Coronary artery (tissue), 2 donors: ENCODE measurements at regions not wholly inside any gene's neighbourhood (a gene's known extent, or its start where the extent isn't known, plus 50 kb on each side); places are given as distances from the start of the nearest gene placed in this dataset.

Experiments
- DNase-seq: peaks from one replicate; pipeline ENCODE4 v3.0.0-alpha.2; 2017; ENCODE audit warnings: low spot score
- H3K27ac ChIP-seq, 2 donors: fragments of 200-600 bp; sonication (generic); one replicate each; pipeline ENCODE4 v1.5.1; 2016 to 2019
- H3K4me3 ChIP-seq: fragments of 200-600 bp; sonication (generic); 2 replicates; pipeline ENCODE4 v1.5.1; 2016; ENCODE audit warnings: mild to moderate bottlenecking, moderate library complexity
- TF ChIP-seq, protein P1 (sequence below): fragments of 200-600 bp; sonication (generic); IDR thresholded peaks from one replicate; pipeline ENCODE4 v1.5.1; 2019; ENCODE audit warnings: antibody characterized with exemption

DNA sequence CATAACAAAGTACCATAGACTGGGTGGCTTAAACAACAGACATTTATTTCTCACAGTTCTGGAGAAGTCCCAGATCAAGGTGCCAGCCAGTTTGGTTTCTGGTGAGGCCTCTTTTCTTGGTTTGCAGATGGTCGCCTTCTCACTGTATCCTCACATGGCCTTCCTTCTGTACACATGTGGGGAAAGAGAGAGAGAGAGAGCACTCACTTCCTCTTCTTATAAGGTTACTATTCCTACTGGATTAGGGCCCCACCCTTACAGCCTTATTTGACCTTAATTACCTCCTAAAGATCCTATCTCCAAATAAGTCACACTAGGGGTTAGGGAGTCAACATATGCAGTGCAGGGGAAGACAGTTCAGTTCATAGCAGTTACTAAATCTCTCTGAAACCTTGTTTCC is 205.6 kb upstream of the GDNF start:
- DNase-seq: no peak
- TF ChIP-seq, protein P1, sequence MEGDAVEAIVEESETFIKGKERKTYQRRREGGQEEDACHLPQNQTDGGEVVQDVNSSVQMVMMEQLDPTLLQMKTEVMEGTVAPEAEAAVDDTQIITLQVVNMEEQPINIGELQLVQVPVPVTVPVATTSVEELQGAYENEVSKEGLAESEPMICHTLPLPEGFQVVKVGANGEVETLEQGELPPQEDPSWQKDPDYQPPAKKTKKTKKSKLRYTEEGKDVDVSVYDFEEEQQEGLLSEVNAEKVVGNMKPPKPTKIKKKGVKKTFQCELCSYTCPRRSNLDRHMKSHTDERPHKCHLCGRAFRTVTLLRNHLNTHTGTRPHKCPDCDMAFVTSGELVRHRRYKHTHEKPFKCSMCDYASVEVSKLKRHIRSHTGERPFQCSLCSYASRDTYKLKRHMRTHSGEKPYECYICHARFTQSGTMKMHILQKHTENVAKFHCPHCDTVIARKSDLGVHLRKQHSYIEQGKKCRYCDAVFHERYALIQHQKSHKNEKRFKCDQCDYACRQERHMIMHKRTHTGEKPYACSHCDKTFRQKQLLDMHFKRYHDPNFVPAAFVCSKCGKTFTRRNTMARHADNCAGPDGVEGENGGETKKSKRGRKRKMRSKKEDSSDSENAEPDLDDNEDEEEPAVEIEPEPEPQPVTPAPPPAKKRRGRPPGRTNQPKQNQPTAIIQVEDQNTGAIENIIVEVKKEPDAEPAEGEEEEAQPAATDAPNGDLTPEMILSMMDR: no peak
- no peak overlapping the region for H3K4me3 ChIP-seq
- H3K27ac ChIP-seq: no peak overlapping the region

DNA sequence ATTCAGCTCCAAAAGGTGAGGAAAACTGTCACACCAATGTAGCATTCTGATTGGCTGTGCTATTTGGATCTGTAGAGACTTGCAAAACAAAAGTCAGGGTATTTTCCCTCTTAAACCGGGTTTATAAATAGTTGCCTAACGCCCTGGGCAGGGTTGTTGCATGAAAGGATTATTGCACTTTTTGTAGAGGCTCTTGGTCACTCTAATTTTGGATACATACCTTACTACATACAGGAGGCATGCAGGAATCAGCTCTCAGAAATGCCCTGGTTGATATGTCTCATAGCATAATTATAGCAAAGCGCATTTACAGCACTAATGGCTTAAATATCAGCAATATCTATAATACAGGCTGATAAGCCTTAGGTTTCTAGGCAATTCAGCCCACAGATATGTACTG is 200.0 kb upstream of the GDNF start:
- H3K4me3 ChIP-seq: no peak overlapping the region
- no peak overlapping the region for H3K27ac ChIP-seq
- TF ChIP-seq, protein P1: no peak
- DNase-seq: no peak

DNA sequence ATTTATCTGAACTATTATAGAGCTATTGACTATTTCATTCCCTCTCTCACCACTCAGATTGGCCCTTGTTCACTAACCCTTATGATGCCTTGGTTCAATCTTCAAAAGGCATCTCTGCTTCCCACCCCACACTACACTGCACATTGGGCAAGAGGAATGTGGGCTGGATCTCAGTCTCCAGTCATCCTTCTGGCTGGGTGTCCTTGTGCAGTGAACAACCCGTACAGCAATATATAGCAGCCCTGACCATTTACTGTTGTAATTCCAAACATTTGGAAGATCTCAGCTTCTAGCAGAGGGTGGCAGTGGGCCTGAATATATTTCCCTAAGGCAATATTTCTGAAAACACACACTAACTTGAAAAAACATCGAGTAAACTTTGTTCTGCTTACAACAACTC is 199.2 kb upstream of the GDNF start:
- TF ChIP-seq, protein P1: no peak
- no peak for DNase-seq
- Histone ChIP-seq H3K27ac (no peak overlapping the region), H3K4me3 (no peak overlapping the region)

DNA sequence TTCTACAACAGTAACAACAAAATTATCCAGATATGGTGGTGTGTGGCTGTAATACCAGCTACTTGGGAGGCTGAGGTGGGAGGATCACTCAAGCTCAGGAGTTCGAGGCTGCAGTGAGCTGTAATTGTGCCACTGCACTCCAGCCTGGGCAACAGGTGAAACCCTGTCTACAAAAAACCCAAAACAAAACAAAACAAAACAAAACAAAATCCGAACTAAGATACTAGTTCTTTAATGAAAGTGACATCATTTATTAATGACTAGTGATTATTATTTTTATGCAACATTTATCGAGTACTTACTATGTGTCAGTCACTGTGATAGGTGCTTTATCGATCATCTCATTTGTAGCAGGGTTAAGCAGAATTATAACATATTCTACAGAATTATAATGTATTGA is 196.9 kb upstream of the GDNF start:
- TF ChIP-seq, protein P1: no peak
- Histone ChIP-seq H3K4me3 (no peak overlapping the region), H3K27ac (no peak overlapping the region)
- no peak for DNase-seq

DNA sequence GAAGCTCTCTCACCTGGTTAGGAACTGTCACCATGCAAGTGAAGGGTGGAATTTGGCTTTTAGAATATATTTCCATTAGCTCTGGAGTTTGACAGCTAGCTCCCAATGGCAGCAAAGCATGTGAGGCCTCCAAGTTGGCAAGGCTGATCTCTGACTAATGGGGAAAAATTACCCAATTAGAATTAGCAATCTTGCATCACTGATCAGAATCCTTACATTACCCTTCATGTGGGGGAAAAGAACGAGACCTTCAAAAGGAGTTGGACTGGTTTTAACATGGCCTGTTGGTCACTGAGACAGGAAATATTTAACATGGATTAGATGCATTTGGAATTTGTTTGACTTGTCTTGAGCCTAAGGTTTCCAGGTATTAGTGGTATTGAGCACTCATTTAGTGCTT is 192.3 kb upstream of the GDNF start:
- TF ChIP-seq, protein P1: no peak

DNA sequence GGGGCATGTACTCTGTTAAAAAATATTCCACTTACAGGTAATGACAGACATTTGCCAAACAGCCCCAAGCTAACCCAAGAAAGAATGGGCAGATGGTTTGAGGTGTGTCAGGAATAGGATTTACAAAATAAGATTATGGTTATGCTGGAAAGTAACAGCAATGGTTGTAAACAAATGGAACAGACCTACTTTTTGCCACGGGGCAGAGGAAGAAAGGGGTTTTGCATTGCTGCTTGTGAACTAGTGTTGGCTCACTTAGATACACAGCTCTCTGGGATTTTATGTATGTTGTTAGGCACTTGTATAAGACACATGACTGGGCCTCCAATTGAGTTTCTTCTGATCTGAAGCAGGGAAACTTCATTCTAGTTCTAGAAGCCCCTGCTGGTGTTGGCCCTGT is 191.5 kb upstream of the GDNF start:
- Histone ChIP-seq H3K27ac (no peak overlapping the region), H3K4me3 (no peak overlapping the region)
- no peak for DNase-seq
- TF ChIP-seq, protein P1: no peak

More for the DNA sequence above, 192.3 kb upstream of the GDNF start:
- H3K27ac ChIP-seq: no peak overlapping the region
- no peak for DNase-seq
- H3K4me3 ChIP-seq: no peak overlapping the region

DNA sequence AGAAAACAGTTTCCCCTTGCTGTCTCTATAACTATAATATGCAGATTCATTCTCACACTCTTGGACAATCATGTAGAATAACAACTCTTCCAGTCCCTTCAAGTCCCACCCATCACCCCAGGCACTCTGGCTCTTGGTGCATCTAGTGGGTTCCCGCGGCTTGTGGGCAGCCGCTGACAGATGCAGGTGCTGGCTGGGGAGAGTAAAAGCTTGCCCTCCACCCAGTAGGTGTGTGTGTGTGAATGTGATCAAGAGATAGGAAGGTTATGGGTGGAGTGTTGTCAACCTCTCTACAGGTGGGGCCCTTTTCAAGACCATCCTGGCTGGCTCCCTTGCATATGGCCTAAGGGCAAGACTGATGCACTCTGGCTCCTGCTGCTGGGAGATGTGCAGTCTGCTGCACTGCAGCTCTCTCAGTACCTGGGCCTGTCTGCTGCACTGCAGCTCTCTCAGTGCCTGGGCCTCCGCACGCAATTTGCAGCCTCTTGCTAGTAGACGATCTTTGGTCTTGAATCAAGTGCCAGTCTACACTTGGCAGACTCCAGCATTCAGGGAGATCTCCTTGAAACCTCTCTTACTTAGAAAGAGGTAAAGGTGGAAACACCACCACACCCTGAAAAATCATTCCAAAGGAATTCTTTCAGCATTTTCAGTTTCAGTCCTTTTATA is 189.7 kb upstream of the GDNF start:
- no peak overlapping the region for H3K27ac ChIP-seq
- DNase-seq: no peak
- H3K4me3 ChIP-seq: no peak overlapping the region
- TF ChIP-seq, protein P1: no peak
